DMS53 treated with DMSO at 0.1 percent for 48 hours (cell line): ENCODE measurements at regions not wholly inside any gene's neighbourhood (a gene's known extent, or its start where the extent isn't known, plus 50 kb on each side); places are given as distances from the start of the nearest gene placed in this dataset.
A peak's percentile ranks its signal among the peaks of the same experiment; 100 is the strongest.
"Not testable (repeated sequence)": the region's sequence is repeated elsewhere in the genome, so short reads cannot be mapped to it uniquely, and the experiment has no call there.

ENCODE experiments used
- DNase-seq: peaks from one replicate; lab custom pipeline; 2025; ENCODE audit not compliant: unreplicated experiment; lab: John Stamatoyannopoulos, UW

DNA sequence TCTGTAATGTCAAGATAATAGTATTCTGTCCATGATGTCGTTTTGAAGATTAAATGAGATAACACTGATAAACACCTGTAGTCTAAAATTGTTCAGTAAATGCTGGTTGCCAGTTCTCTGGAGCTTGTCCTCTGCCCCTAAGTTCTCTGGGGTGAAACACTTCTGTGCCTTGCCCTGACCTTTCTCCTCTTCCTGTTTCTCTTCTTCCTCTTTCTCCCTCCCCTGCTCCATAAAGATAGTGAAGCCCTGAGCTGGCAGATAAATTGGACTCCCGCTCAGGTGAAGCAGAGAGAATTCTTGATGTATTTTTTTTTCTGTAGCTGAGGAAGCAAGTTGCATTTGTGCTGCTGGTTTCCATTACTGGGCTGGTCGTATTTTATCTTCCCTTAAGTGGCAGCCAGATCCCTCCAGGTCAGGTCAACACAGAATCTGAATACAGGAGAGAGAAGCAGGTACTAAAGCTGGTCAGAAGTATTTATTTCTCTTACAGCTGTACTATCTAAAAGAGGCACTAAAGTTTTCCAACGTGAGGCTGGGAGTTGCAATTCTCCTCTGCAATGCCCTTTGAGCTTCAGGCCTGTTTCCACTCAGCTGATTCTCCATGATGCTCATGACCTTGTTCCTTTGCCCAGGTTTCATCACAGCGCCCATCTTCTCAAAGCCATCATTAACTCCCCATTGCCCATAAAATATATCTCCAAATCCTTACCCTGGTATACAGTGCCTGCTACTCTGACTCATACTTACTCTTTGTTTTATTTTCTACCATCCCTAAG lies 319.3 kb upstream of the CFAP20DC start:
- no peak for DNase-seq

DNA sequence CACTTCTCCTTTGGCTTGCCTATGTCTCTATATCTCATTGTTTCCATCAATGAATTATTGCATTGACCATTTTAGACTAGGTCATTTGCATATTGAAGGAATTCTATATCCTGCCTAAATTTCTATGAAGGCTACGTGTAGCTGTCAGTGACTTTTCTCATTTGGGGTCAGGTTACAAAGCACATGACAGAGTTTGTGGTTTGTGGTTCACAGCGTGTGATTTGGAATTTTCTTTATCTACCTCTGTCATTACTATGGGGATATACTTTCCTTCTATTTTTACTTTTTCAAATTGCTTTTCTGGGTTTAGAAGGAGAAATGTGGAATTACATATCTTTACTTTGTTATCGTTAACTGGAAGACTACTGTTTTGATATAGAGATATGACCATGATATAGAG lies 317.3 kb upstream of the CFAP20DC start:
- no peak for DNase-seq

DNA sequence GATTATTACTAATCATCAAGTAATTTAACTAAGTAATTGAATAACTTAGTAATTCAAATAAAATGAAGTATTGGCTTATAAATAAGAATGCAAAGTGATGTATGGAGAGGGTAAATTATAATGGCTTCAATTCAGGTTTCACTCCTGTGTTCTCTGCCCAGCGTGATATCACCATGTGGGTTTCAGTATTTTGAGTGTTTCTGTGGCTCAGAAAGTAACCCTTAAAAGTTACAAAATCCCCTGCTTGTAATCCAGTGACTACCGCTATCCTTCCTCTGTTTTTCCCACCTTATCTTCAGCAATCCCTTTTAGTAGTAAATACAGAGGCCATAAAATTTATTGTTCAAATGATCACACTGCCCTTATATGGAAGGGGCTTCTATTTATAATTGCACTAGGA lies 316.4 kb upstream of the CFAP20DC start:
- DNase-seq = no peak

DNA sequence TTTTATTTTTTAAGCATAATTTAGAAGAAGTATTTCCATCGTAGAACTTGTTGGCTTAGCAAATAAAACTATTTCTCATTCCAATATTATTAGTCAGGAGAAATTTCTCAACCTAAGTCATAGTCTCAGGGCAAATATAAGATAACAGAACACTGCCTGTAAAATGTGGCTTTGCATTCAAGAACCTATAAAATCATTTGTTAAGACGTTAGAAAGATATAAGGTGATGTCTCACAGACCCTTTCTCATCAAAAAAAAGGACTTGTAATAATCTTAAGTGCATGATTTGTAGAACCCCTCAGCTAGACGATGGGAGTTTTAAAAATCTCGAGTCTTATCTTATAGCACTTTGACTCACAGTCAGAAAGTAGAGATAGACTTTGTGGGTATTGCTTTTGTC lies 314.7 kb upstream of the CFAP20DC start:
- no peak for DNase-seq

DNA sequence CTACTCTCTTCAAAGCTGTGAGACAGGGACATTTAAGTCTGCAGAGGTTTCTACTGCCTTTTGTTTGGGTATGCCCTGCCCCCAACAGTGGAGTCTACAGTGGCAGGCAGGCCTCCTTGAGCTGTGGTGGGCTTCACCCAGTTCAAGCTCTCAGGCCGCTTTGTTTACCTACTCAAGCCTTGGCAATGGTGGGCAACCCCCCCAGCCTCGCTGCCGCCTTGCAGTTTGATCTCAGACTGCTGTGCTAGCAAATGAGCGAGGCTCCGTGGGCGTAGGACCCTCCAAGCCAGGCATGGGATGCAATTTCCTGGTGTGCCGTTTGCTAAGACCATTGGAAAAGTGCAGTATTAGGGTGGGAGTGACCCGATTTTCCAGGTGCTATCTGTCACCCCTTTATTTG lies 310.5 kb upstream of the CFAP20DC start:
- DNase-seq = not testable (repeated sequence)

DNA sequence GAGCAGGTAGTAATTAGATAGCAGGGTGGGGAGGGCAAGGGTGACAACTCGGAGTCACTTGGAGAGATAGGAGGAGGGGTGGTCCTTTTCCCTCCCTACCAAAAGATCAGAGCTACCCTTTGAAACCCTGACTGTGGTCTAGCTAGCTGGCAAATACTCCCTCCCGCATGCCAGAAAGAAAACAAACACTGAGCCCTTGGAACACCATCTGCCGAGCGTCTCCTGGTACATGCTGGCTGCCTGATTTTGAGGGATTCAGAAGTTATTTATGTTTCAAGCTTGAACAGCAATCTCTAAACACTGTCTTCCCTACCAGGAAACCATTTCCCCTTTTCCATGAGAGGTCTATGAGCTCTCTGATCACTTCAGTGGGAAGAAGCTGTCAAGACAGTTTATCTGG lies 291.6 kb upstream of the CFAP20DC start:
- no peak for DNase-seq

DNA sequence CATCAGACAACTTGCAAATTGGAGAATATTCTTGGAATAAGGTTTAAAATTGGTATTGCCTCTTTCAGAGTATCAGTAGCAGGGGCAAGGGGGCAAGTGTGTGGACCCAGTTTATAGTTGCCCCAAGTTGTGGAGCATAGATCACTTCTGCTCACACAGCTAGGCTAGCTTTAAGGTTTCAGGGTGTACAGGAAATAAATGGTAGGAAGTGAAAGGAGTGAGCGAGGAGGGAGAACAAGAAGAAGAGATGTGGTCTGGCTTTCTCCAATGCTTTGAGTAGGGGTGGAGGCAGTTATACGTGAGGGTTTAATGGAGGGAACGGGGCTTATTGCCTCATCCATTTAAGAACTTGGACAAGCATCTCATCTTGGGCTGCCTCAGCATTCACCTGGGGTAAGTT lies 290.0 kb upstream of the CFAP20DC start:
- DNase-seq = no peak

DNA sequence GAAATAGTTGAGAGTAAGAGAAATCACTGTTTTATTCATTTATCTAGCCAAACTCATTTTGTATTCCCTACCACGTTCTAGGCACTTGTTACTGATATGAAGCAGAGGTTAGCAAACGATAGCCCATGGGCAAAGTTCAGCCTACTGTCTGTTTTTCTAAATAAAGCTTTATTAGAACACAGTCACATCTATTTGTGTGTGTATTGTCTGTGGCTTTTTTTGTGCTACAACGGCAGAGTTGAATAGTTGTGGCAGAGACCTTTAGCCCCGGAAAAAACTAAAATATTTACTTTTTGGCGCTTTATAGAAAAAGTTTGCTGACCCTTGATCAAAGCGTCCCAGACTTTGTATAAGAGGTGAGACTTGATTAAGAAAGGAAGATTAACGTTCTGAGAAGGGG lies 289.1 kb upstream of the CFAP20DC start:
- no peak for DNase-seq

DNA sequence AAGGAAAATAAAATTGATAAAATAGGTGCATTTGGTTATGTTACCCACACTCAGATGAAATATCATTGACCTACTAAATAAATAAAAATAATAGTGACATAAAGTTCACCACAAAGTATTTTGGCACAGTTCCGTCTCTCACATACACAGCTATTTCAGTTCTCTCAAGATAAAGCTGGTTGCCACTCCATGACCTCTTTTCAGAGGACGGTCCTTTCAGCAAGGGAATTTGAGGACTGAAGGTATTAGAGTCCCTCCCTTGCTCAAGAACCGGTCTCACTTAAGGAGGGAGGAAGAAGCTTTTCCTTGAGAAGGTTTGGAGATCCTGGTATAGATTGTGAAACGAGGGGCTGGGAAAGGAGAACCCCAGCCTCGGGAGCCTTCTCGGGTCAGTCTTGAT lies 285.5 kb upstream of the CFAP20DC start:
- DNase-seq = no peak

DNA sequence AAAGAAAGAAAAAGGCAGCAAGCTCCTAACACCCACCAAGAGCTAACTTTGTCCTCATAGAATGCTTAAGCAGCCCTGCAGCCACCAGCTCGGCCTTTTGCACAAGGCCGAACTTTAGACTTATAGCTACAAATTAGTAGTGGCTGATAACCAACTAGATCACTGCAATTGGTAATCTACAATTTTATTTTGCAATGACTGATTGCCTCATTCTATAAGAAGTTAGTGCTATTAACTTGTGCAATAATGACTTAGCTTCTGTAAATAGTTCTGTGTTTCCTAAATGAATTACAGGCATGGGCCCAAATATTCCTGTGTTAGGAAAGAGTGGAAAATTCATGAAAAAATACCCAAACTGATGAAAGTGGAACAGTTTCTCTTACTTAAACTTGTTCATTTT lies 284.8 kb upstream of the CFAP20DC start:
- no peak for DNase-seq

DNA sequence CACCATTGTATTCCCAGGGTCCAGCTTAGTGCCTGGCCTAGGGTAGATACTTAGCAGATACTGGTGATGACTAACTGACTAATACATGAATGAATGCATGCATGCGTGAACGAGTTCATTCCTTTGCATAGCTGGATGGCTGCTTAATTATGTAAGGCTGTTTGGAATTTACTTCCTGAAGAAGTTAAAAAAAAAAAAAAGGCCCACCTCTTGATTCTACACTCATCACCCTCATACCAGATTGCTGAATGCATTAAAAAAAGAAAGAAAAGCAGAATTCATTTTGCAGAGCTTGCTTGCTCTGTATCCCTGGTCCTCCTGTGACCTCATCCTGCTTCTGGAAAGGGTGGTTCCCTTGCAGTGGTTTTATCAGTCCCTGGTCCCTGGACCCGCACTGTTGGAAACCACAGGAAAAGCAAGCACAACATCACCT lies 277.6 kb upstream of the CFAP20DC start:
- DNase-seq = no peak

DNA sequence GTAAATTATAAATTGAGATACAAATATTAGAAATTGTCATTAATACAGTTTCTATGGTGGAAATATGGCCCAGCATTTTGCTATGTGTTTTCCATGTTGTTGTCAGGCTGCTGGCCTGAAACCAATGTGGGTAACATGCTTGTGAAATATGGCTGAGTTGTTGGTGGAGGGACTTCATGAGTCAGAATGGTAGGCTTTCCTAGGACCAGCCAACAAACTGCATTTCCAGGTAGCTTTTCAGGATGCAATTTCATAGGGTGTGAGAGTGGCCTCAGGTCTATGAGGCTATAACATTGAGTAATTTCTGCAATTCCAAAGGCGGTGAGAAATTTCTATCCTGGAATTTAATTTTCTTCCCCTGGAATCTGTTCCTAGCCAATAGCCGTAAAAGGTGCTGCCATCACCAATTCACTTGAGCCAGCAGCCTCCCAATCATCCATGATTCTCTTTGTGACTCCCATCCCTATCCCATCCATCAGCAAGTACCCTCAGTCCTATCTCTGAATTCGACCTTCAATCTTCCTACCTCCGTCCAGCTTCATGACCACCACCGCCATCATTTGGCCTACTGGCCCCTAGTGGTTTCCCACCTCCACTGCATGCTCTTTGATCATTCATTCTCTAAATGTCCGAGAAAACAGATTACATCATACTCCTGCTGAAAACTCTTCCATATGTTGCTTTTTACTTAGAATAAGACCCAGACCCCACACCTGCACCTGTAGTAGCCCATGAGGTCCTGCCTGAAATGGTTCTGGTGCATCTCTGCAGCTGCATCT lies 276.6 kb upstream of the CFAP20DC start:
- DNase-seq = no peak

DNA sequence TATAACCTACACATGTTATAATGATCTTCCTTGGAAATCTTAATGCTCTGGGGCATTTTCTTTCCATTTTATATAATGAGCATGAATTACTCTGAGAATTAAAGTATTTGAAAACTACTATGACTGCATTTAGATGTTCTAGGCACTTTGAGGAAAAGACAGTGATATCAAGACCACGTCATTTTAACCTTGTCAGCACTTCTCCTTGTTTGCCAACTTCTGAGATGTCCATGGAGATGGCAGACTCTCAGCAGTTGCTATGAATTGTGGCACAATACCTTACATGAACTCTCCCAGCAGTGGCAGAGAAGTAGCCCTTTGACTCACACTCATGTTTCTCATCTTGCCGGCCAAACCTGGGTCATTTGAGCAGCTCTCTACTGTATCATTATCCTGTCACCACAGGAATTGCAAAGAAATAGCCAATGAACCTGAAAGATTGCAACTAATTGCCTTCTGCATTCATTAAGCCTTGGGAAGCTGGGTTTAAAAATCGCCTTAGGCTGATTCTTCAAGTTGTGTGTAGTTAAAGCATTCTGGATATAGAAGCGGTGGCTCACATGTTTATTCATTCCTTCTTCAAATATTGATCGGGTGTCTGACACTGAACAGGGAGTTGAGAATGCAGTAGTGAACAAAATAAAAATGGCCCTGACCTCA lies 272.2 kb upstream of the CFAP20DC start:
- no peak for DNase-seq

DNA sequence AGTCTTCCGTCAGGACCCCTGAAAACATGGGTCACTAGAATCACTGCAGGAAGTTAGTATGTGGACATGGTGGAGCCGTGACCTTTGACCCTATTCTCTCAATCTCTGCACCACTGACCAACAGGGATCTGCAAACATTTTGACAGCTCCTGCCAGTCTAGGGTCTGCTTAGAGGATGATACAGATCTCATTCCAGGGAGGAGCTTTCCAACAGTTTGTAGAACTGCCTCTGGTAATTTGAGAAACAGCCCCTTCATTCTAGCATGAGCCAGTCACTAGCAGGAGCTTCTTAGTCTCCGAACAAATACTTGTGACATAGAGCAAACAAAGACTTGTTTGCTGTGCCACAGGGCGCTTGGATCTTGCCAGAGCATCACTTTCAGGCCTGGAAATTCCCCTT lies 270.3 kb upstream of the CFAP20DC start:
- peak; percentile 70 for DNase-seq

DNA sequence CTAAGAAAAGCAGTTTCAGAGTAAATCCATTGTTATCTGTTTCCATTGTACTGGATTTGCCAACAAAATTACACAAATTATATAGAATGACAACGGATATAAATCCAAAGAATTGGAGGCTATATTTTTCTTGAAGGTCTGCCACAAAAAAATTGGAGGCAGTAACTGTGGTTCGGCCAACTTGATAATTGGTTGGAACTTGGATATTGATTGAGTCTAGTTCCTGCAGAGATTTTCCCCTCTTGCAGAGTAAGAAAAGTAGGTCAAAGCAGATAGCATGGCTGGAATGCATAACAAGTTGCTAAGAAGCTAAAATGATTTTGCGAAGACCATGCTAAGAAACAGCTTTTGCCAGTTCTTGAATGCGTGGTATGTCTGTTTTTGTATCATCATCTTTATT lies 269.6 kb upstream of the CFAP20DC start:
- DNase-seq = no peak

DNA sequence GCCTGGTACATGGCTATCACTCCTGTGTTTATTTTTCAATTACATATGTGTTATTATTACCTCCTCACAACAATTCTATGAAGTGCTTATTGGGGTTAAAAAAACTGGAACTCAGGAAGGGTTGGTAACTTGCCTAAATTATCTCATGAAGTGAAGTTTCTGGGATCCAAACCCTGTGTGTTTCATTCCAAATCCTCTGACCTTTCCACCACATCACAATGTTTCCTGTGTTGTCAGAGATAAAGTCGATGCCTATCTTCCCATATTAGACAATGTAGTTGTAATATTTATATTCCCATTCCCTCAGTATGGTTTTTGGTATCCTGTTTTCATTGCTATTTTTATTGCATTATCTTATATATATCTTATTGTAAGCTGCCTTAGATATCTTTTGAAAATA lies 269.1 kb upstream of the CFAP20DC start:
- DNase-seq = no peak

DNA sequence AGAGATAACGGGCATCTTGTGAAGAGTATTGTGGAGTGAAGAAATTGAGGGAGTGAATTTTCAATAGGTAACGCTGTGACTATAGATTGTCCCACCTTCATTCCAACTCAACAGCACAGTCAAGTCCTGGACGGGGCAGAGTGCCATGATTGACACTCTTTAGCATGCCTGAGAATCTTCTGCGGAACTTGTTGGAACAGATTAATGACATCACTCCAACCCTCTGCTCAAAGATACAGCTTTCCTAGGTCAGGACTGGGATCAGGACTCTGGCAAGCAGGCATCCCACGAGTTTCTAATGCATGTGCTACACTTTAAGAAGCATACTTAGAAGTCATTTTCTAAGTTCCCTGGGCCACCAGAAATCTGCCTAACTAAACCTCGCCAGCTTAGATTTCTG lies 267.6 kb upstream of the CFAP20DC start:
- DNase-seq = no peak

DNA sequence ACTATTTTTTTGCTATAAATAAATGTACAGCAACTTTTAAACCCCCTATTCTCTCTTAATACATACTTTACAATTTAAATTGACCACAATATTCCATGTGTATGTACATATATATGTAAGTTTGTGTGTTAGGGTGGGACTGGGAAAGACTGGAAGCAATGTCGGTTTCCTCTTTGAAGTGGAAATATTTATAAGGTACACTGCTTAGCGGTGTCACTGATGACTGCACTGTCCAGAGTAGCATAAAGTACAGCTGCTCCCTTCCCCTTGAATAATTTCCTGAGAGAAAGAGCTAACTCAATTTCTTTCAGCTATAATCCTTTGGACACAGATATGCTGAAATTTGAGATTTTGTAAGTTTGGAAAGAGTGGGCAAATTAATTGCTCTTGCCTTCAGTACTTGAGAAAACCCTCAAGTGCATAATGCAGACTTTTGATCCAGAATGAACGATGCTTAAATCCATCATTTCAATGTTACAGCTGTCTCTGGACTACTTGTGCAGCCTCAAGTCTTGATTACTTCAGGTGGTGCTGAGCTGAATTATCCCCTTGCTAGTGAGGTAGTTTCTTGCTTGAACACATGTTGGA lies 267.0 kb upstream of the CFAP20DC start:
- DNase-seq = no peak

DNA sequence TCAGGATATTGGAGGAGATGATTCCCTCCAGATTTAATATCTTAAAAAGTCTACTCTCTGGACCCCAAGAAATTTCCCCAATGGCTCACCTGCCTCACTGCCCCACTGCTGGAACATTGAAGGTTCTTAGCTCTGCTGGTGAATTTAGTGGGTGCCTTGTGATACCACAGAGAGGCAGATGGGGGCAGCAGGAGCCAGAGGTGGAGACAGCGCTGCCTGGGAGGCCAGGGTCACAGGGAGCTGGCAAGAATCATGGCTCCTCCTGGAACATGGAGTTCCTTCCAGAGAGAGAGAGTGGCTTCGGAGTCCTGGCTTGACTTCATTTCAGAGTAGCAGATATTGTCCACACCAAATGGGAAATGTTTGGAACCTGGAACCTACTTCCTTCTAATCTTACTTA lies 263.5 kb upstream of the CFAP20DC start:
- DNase-seq = peak; percentile 2

DNA sequence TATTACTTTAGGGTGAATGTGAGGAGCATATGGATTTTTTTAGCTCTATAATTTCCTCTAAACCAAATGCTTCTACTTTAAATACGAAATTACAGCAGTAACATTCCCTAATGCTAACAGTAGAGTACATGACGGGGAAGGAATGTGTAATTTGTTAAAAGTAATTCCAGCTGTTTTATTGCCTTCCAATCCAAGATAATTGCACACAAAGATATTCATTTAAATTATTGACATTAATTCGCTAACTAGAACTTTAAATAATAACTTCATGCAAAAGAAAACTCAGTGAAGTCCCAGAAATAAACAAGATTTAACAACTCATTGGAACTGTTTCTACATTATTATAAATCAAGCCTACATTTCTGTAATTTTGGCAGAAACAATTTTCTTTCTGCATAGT lies 261.4 kb upstream of the CFAP20DC start:
- no peak for DNase-seq

DNA sequence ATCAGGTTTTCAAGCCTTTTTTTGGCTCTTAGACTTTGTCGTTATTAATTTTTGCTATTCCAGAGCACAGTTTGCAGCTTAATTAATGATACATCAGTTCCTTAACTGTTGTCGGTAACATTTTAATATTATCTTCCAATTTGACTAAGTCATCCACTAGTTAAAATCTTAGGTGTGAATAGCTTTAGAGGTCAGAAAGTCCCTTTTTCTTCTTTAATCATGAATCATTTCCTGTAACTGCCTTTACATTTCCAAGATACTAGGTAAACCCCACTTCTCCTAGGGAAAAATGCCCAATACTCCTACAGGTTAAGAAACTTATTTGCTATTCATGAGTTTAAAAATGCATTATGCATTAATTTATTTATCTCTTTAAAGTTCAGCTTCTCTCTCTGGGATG lies 260.9 kb upstream of the CFAP20DC start:
- no peak for DNase-seq

DNA sequence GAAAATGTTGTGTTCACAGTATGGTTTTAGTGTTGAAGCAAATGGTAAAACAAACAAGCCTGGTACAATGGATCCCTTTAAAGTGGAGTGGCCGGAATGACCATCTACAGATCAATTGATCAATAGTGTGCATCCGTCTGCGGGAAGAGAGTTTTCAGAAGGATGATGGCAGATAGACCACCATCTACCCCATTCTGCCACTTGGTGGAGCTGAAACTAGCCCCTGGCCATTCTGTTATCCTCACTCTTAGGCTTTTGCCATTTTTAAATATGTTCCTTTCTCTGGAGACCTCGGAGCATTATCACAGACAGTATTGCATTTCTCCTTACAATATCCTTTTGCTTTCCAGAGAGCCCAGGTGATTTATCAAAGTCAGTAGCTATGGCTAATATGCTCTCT lies 258.9 kb upstream of the CFAP20DC start:
- no peak for DNase-seq
